NCI-H510A (cell line): ENCODE measurements at regions not wholly inside any gene's neighbourhood (a gene's known extent, or its start where the extent isn't known, plus 50 kb on each side); places are given as distances from the start of the nearest gene placed in this dataset.
A peak's percentile ranks its signal among the peaks of the same experiment; 100 is the strongest.
"Not testable (repeated sequence)": the region's sequence is repeated elsewhere in the genome, so short reads cannot be mapped to it uniquely, and the experiment has no call there.

ENCODE experiments used
- DNase-seq: peaks from one replicate; lab custom pipeline; 2025; lab: John Stamatoyannopoulos, UW

DNA sequence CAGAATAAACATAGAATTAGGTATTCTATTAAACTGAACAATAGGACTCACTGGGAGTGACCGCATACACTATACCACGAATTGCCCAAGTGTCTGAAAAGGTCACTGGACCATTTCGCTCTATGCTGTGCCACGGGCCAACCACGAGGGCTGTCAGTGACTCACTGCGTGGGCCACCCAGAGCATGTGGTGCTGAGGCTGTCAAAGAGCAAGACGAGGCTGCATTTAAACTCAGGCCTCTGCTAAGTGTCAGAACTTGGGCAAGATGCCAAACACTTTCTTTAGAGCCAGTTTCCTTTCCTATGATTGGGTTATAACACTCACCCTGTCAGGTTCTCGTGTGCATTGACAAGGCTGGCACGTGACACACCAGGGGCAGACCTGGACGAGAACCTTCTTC is 97.5 kb downstream of the SH3YL1 start:
- no peak for DNase-seq

DNA sequence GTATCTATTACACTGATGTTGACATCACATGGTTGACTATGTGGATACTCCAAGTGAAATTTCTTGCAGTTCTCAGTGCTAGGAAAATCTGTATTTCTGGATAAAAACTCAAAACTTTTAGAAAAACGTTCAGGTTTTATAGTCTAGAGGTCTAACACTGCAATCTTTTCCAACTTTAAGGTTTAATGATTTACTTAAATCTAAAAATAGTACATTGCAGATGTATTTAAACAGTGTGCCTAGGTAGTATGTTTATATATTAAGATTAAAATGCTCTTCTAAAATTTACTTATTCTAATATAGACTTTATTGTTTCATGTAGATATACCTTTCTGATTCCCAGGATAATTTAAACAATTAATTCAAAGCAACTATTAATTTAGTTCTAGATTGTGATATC is 98.3 kb downstream of the SH3YL1 start:
- no peak for DNase-seq

DNA sequence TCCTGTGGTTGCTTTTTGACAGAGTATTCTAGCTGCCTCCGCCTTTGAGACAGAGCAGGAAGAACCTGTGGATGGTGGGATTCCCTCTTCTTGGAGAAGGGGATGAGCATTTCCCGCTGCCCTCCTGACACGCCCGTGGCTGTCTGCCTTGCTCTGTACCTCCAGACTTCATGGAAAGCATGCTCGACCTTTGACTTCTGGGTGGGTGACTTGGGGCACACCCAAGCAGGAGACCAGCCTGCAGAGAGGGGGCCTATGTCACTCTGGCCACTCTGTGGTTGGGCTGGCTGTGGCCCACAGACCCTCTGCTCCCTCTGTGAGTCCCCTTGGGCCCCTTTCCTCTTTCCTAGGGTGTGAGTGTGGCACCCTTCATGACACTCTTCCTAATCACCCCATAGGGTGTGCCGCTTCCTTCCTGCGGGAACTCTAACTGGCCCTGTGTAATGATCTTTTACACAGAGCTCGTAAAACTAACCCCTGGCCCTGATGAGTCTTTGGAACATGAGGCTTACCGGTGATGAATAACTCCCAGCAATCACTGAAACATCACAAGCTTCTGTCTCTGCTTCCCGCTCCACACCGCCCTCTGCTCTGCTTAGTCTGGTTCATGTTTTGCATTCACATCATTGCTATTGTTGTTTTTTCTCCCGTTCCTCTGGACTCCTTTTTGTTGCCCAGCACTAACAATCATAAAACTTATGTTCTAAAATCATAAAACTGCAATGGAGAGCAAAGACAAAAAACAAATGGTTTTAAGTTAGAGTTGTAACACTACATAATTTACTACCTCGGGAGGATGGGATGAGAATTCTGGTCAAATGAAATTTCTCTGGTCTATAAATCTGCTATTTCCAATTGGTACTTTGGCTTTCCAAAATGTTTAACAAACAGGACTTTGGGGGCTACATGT is 101.1 kb downstream of the SH3YL1 start:
- no peak for DNase-seq

- DNase-seq = no peak
These were observed 102.1 kb downstream of the SH3YL1 start for GRCh38 chr2:161729-162128.

DNA sequence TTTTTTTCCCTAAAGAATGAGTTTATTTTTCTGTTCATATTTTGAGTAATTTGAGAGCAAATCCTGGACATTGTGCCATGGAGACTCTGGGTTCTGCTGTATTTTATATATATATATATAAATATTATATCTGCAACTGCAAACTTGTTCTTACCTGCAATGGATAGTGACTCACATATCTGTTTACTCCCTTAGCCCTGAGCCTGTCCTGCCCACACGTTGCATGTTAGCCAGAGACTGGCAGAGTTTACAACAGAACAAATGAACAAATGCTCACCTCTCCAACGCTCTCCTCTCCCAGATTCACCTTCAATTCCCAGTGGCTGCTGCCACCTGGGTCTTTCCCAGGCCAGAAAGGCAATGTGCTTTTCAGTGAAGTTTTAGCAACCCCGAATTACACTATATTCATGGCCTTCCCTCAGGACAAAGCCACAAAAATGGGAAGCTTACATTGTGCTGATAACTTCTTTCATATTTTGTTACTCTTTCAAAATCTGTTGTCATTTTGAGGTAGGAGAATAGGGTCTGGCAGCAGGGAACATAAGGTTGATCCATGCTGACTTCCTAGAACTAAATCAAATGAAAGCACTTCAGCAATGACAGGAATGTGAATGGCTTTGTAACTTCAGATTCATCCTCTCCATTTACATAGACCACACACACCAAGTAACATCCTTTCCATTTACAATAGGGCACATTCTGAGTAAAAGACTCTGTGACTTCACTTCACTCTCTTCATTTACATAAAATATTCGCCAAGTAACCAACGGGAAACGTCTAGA is 105.4 kb upstream of the FAM110C start:
- DNase-seq = no peak

GRCh38 chr2:145407-145806 is 99.1 kb upstream of the FAM110C start:
- no peak for DNase-seq

GRCh38 chr2:141611-142010 is 95.3 kb upstream of the FAM110C start:
- no peak for DNase-seq

GRCh38 chr2:136666-137065 is 90.4 kb upstream of the FAM110C start:
- DNase-seq = no peak

- DNase-seq = no peak
These were observed 87.6 kb upstream of the FAM110C start for GRCh38 chr2:133675-134593.

- DNase-seq = not testable (repeated sequence)
These were observed 80.5 kb upstream of the FAM110C start for GRCh38 chr2:126769-127168.

DNA sequence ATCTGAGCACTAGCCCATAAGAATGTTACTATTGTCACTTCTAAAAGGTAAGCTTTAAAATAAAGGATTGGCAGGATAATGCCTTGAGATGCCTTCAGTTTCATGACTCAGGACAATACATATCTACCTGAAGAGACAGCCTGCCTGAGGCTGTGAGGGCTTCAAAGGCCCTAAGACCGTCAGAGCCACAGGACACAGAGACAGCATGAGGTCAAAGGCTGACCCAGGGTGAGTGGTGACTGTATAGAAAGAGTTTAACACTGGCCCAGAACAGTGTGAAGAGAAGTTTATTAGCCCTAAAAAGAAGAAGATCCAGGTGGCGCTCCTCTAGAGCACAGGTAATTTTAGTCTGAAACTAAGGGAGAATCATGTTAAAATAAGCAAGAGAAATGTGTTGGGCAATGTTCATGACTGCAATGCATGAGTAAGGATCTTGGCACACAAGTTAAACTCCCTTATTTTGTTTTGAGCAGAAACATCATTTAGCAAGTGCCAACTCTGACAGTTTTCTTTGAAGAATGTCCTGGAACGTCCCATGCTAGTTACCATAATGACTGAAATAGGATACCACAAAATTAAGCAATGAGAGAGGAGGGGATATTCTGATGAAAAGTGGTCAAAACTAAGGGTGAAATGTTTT is 78.1 kb upstream of the FAM110C start:
- DNase-seq = no peak

DNA sequence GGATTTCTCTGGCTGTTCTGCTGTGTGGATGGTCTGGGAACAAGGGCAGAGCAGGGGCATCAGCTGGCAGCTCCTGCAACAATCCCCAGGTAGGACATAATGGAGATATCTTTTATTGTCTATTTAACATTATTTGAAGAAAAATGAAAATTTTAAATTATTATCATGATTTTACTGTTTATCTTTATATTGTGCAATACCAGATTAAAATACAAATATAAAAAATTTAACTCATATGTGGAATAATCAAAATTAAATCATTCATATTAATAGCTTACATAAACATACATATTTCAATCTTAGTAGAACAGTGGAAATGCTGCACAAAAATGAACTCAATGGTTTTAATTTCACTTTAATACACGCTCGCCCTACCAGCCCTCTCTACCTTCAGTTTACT is 70.6 kb upstream of the FAM110C start:
- DNase-seq = no peak

DNA sequence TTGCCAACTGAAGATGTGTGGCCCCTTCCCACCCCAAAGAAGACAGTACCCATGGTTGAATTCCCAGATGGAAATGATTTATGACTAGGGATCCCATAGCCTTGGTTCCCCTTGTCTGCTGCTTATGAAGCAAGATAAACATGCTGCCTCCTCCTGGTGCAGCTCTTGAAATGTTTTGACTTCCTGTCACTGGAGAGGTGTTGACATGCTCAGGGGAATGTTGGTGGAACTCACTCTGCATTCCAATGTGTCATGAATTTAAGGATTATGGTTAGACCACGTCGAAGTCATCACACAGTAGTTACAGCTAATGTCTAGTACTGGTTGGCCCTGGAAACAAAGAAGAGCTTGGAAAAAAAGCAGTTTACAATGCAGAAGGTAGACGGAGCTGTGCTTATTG is 69.0 kb upstream of the FAM110C start:
- DNase-seq = peak; percentile 1

GRCh38 chr2:114616-115015 is 68.3 kb upstream of the FAM110C start:
- no peak for DNase-seq

- no peak for DNase-seq
These were observed 63.7 kb upstream of the FAM110C start for GRCh38 chr2:109998-110397.

DNA sequence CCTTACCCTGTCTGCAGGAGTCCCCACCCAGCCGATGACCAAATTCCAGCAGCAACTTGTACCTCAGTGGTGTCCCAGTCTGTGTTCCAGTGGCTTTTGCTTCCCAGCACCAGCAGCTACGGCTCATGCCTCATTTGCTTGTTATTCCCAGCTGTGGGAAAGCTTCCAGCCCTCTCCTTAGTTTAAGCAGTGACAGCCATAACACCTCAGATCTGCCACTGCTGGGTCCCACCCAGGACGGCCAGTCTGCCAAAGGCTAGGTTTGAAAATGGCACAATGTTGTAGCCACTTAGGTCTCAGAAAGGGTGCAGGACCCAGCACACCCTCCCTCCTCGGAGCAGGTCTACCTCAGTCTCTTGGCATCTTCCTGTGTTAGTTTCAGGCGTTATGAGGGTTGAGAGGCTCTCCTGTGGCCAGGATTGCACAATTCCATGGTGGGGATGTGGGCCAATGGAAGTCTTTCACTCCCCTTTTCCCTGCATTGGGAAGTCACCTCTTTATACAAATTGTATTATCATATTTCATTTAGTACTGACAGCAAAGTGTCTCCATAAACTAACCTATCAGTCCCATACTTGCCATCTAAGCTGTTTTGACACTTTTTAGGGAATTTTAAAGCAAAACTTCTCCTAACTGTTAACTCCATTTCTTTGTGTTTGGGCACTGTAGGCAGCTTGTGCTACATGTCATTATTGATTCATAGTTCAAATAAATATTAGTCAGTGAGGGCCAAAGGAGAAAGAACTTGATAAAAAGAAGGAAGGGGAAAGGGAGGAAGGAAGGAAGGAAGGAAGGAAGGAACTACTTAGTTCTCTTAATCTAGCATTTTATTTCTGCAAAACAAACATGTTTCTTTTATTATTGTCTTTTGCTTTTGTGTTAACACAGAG is 62.9 kb upstream of the FAM110C start:
- DNase-seq = no peak

- DNase-seq = no peak
These were observed 54.7 kb upstream of the FAM110C start for GRCh38 chr2:101016-101415.
